ENCODE measurements at regions not wholly inside any gene's neighbourhood (a gene's known extent, or its start where the extent isn't known, plus 50 kb on each side); places are given as distances from the start of the nearest gene placed in this dataset.
"Not testable (repeated sequence)": the region's sequence is repeated elsewhere in the genome, so short reads cannot be mapped to it uniquely, and the experiment has no call there.

- CTCF ChIA-PET = interaction anchor here (1.1 kb wide), 1 partner anchor 242 kb away, joined by 3 read pairs; no protein-coding TSS in a partner anchor
Observed at GRCh38 chr19:28710278-28710677, 502.7 kb downstream of the UQCRFS1 start.

GRCh38 chr19:28706693-28707092 is 506.3 kb downstream of the UQCRFS1 start:
- ChIA-PET CTCF (no interaction called here), POLR2A (no interaction called here)

More at GRCh38 chr19:28710278-28710677, 502.7 kb downstream of the UQCRFS1 start:
- POLR2A ChIA-PET = no interaction called here

GRCh38 chr19:28705008-28705407 is 507.9 kb downstream of the UQCRFS1 start:
- ChIA-PET POLR2A (no interaction called here), CTCF (no interaction called here)

GRCh38 chr19:28703400-28703956 is 509.5 kb downstream of the UQCRFS1 start:
- ChIA-PET POLR2A (no interaction called here), CTCF (no interaction called here)

DNA sequence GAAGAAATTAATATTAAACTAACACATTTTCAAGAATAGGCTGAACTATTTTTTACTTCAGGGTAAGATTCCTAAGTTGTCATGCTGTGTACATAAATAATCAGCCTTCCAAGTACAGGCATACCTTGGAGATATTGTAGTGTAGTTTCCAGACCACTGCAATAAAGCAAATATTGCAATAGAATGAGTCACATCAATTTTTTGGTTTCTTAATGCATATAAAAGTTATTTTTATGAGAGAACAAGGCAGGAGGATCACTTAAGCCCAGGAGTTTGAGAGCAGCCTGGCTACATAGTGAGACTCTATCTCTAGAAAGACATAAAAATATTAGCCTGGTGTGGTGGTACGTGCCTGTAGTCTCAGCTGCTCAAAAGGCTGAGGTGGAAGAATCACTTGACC is 511.5 kb downstream of the UQCRFS1 start:
- ChIA-PET POLR2A (no interaction called here), CTCF (no interaction called here)

DNA sequence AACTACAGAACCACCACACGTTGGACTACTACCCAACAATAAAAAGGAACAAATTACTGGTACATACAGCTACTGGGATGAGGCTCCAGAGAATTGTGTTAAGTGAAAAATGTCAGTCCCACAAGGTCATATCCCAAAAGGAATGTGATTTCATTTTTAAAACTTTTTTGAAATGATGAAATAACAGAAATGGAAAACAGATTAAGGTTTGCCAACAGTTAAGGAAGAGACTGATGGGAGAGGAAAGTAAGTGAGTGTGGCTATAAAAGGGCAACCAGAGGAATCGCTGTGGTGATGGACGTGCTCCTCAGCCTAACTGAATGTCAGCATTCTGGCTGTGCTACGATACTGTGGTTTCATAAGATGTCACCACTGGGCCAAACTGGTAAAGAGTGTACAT is 512.8 kb downstream of the UQCRFS1 start:
- ChIA-PET POLR2A (no interaction called here), CTCF (no interaction called here)

DNA sequence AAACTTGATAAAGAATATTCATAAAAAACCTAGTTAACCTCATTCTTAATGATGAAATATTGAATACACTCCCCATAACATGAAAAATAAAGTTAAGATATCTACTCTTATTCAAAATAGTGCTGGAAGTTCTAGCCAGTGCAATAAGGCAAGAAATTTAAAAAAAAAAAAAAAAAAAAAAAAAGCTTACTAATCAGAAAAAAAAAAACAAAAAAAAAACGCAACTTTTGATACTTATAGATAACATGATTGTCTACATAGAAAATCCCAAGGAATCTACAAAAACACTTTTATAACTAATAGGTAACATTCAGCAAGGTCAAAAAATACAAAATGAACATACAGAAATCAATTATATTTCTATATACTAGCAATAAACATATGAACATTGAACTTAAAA is 515.6 kb downstream of the UQCRFS1 start:
- ChIA-PET CTCF (no interaction called here), POLR2A (no interaction called here)

- POLR2A ChIA-PET = no interaction called here
- CTCF ChIA-PET = no interaction called here
Observed at GRCh38 chr19:28694812-28695211, 518.1 kb downstream of the UQCRFS1 start.

DNA sequence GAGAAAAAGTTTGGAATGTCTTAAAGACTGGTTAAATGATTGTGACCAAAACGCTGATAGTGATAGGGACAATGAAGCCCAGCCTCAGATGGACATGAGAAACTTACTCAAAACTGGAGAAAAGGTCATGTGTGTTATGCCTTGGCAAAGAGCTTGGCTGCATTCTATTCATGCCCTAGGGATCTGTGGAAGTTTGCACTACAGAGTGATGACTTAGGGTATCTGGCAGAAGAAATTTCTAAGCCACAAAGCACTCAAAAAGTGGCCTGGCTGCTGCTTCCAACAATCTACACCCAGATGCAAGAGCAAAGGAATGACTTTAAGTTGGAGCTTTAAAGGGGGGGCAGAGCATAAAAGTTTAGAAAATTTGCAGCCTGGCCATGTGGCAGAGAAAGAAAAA is 521.3 kb downstream of the UQCRFS1 start:
- CTCF ChIA-PET = no interaction called here
- POLR2A ChIA-PET = no interaction called here

DNA sequence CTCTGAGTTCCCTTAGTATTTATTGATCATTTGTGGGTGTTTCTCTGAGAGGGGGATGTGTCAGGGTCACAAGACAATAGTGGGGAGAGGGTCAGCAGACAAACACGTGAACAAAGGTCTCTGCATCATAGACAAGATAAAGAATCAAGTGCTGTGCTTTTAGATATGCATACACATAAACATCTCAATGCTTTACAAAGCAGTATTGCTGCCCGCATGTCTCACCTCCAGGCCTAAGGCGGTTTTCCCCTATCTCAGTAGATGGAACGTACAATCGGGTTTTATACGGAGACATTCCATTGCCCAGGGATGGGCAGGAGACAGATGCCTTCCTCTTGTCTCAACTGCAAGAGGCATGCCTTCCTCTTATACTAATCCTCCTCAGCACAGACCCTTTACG is 523.5 kb downstream of the UQCRFS1 start:
- CTCF ChIA-PET, POLR2A ChIA-PET: not testable (repeated sequence)

- CTCF ChIA-PET = no interaction called here
- POLR2A ChIA-PET = no interaction called here
Observed at GRCh38 chr19:28687296-28687695, 525.7 kb downstream of the UQCRFS1 start.

GRCh38 chr19:28686756-28687155 is 526.2 kb downstream of the UQCRFS1 start:
- ChIA-PET POLR2A (no interaction called here), CTCF (no interaction called here)

DNA sequence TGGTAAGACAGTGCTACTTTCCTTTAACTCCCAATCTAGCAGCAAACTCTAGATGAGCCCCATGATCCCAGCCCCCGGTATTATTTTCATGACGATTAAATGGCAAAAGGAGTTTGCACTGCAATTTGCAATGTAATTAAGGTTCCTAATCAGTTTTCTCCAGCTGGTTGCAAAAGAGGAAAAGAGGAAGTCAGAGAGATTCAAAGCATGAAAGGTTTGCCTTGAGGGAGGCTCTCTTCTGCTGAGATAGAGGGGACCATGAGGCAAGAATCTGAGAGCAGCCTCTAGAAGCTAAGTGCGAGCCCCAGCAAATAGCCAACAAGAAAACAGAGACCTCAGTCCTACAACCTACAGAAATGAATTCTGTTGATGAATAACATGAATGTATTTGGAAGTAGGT is 527.1 kb downstream of the UQCRFS1 start:
- CTCF ChIA-PET = no interaction called here
- POLR2A ChIA-PET = no interaction called here

DNA sequence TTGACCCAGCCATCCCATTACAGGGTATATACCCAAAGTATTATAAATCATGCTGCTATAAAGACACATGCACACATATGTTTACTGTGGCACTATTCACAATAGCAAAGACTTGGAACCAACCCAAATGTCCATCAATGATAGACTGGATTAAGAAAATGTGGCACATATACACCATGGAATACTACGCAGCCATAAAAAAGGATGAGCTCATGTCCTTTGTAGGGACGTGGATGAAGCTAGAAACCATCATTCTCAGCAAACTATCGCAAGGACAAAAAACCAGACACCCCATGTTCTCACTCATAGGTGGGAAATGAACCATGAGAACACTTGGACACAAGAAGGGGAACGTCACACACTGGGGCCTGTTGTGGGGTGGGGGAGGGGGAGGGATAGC is 527.9 kb downstream of the UQCRFS1 start:
- CTCF ChIA-PET, POLR2A ChIA-PET: not testable (repeated sequence)

GRCh38 chr19:28680111-28680510 is 532.8 kb downstream of the UQCRFS1 start:
- CTCF ChIA-PET = no interaction called here
- POLR2A ChIA-PET = no interaction called here

- ChIA-PET POLR2A (no interaction called here), CTCF (no interaction called here)
Observed at GRCh38 chr19:28670836-28671235, 542.1 kb downstream of the UQCRFS1 start.

GRCh38 chr19:28669804-28670203 is 543.1 kb downstream of the UQCRFS1 start:
- ChIA-PET CTCF (no interaction called here), POLR2A (no interaction called here)

GRCh38 chr19:28667348-28667977 is 545.5 kb downstream of the UQCRFS1 start:
- ChIA-PET POLR2A (no interaction called here), CTCF (no interaction called here)

GRCh38 chr19:28665748-28666147 is 547.2 kb downstream of the UQCRFS1 start:
- POLR2A ChIA-PET = no interaction called here
- CTCF ChIA-PET = no interaction called here

DNA sequence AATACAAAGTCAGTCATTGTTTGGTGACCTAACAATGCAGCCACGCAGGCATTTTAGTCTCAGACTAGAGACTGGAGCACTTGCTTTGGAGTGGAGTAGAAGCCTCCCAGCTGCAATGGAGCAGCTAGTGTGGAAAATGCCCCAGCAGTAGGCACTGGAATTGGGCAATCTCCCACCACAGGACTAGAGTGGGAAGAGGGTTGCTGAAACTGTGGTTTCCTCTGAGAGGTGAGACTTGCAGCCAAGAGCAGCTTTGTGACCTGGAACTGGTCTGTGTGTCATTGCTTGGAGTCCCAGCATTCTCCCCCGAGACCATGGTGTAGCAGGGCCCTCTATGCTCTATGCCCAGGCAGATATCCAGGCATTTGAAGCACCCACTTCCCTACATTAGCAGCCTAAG is 556.3 kb downstream of the UQCRFS1 start:
- ChIA-PET POLR2A (no interaction called here), CTCF (no interaction called here)

DNA sequence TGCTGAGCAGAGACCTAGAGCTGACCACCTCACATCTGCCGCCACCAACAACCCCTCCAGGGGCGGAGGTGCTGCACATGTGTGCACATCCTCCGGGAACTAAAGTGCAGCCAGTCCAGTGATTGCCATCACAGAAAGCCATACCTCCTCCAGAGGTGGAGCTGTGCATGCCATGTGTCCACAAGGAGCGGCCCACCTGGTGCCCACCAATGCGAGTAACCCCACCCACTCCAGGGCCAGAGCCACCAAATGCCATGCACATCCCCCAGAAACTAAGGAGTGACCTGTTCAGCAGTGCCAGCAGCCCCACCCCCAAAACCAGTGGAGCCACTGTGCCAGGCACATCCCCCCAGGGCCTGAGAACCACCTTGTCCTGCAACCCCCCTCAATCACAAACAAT is 557.9 kb downstream of the UQCRFS1 start:
- ChIA-PET CTCF (no interaction called here), POLR2A (no interaction called here)

GRCh38 chr19:28652765-28653164 is 560.2 kb downstream of the UQCRFS1 start:
- POLR2A ChIA-PET = no interaction called here
- CTCF ChIA-PET = no interaction called here

DNA sequence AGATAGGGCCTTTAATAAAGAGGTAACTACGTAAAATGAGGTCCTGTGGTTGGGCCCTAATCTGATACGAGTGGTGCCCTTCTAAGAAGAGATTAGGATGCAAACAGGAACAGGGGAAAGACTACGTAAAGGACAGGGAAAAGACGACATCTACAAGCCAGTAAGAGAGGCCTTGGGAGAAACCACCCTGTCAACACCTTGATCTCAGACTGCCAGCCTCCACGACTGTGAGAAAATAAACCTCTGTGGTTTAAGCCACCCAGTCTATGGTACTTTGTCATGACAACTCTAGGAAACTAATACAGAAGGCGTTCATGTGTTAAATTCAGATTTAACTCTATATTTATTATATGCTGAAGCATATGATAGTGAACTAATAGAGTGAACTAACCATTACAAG is 566.3 kb downstream of the UQCRFS1 start:
- CTCF ChIA-PET = no interaction called here
- POLR2A ChIA-PET = no interaction called here

All from activated CD8-positive, alpha-beta memory T cell treated with anti-CD3 and anti-CD28 coated beads for 36 hours (primary cell).